Tibial nerve (tissue), 4 donors: ENCODE measurements at regions not wholly inside any gene's neighbourhood (a gene's known extent, or its start where the extent isn't known, plus 50 kb on each side); places are given as distances from the start of the nearest gene placed in this dataset.
A peak's percentile ranks its signal among the peaks of the same experiment; 100 is the strongest.

Experiments
- DNase-seq, 2 donors: peaks; one replicate each; pipeline ENCODE4 v3.0.0-alpha.2; 2019; ENCODE audit warnings: low spot score in 2 of 2
- H3K27ac ChIP-seq, 4 donors: fragments of 200-600 bp; sonication (generic) in 3 of 4; one replicate each; pipeline ENCODE4 v1.5.1; 2017 to 2019; ENCODE audit warnings: mild to moderate bottlenecking in 1 of 4
- H3K27me3 ChIP-seq, 2 donors: fragments of 200-600 bp; sonication (generic) in 1 of 2; one replicate each; pipeline versions ENCODE4 v1.5.1 to v1.6.0; 2017 to 2019
- H3K36me3 ChIP-seq, 3 donors: fragments of 200-600 bp; sonication (generic); one replicate each; pipeline ENCODE4 v1.5.1; 2018 to 2019
- H3K4me1 ChIP-seq, 4 donors: fragments of 200-600 bp; sonication (generic) in 3 of 4; one replicate each; pipeline ENCODE4 v1.5.1; 2017 to 2019
- H3K4me3 ChIP-seq, 4 donors: fragments of 200-600 bp; sonication (generic) in 3 of 4; one replicate each; pipeline ENCODE4 v1.5.1; 2017 to 2019; ENCODE audit warnings: mild to moderate bottlenecking in 1 of 4, moderate library complexity in 1 of 4
- H3K9me3 ChIP-seq, 4 donors: fragments of 200-600 bp; sonication (generic) in 3 of 4; one replicate each; pipeline ENCODE4 v1.5.1; 2017 to 2019
- EP300 ChIP-seq, 2 donors: sonication (generic); formaldehyde crosslinking; IDR thresholded peaks; one replicate each; pipeline ENCODE4 v1.6.1; 2017; ENCODE audit warnings: antibody characterized with exemption in 2 of 2, mild to moderate bottlenecking in 1 of 2
- POLR2A ChIP-seq, 2 donors: fragments of 450-650 bp; IDR thresholded peaks; one replicate each; pipeline ENCODE4 v1.6.1; 2017; ENCODE audit warnings: antibody characterized with exemption in 2 of 2, mild to moderate bottlenecking in 2 of 2, moderate library complexity in 2 of 2
- WGBS, 2 donors: methylation state at CpG; one replicate each; pipeline ENCODE4 v1.1.5; 2018; 5-methylcytosine and 5-hydroxymethylcytosine counted together
- TF ChIP-seq, protein P1 (sequence below), 5 experiments: fragments of 200-600 bp in 3 of 5; fragments of 450-650 bp in 2 of 5; sonication (generic) in 3 of 5; IDR thresholded peaks; one replicate each; pipeline ENCODE4 v1.5.1; 2016 to 2019; ENCODE audit warnings: antibody characterized with exemption in 5 of 5, mild to moderate bottlenecking in 3 of 5, moderate library complexity in 2 of 5

DNA sequence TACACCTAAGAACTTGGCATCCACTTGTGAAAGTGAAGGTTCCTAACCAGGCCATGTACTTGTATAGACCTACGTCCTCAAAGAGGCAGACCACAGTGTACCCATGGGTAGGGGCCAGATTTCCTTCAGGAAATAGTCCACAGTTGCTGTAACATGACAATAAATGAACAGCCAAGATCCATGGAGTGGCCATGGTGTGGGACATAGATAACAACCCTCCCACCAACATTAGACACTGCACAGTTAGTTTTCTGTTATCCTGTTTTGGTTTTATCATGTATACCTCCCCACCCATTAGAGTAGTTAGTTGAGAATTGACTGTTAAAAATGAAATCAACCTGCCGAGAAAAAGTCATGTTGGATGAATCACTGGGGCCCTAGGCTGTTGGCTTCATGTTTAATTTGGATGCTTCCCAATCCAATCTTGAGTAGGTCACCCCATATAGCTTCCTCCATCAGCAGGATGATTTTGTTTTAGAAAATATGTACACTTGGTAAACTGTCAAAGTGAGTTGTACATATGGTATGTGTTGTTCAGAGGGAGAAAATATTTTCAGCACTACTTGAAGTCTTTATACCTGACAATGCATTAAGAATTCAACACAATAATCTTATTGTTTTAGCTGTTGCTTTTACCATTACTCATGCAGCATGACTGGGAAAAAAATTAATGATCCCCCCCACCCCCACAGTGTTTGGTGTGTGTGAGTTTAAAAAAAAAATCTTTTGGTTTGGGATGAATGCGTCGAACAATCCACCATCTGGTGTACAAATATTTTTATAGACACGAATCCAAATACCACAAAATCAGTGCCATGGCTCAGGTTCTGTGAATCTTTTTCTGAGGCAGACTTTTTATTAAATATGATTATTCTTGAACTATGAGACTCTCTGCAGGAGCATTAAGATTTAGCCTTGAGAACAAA lies 88.3 kb upstream of the ARHGAP29 start:
- Histone ChIP-seq H3K4me1 (peaks cover 0 to 50% (median 13%) of the 10 kb centered on the region in 4 donors), H3K9me3 (no peaks in the 10 kb centered on the region), H3K4me3 (no peak overlapping the region), H3K36me3 (no peaks in the 10 kb centered on the region), H3K27ac (peak overlapping the region in 2 of 4 donors; percentile 63 to 82), H3K27me3 (no peaks in the 10 kb centered on the region)
- no peak for DNase-seq
- WGBS, 2 donors: 17 to 30% methylated on average over 5 of the region's 5 CpGs
- TF ChIP-seq, protein P1, sequence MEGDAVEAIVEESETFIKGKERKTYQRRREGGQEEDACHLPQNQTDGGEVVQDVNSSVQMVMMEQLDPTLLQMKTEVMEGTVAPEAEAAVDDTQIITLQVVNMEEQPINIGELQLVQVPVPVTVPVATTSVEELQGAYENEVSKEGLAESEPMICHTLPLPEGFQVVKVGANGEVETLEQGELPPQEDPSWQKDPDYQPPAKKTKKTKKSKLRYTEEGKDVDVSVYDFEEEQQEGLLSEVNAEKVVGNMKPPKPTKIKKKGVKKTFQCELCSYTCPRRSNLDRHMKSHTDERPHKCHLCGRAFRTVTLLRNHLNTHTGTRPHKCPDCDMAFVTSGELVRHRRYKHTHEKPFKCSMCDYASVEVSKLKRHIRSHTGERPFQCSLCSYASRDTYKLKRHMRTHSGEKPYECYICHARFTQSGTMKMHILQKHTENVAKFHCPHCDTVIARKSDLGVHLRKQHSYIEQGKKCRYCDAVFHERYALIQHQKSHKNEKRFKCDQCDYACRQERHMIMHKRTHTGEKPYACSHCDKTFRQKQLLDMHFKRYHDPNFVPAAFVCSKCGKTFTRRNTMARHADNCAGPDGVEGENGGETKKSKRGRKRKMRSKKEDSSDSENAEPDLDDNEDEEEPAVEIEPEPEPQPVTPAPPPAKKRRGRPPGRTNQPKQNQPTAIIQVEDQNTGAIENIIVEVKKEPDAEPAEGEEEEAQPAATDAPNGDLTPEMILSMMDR (IDR thresholded peaks at IDR 0.05): no peak
- TF ChIP-seq EP300 (IDR thresholded peaks at IDR 0.05): peak in 1 of 2 donors; percentile 23

- H3K9me3 ChIP-seq: no peaks in the 10 kb centered on the region
- no peak for TF ChIP-seq EP300 (IDR thresholded peaks at IDR 0.05)
- TF ChIP-seq POLR2A (IDR thresholded peaks at IDR 0.05): no peak
- TF ChIP-seq, protein P1 (IDR thresholded peaks at IDR 0.05): no peak
- H3K4me1 ChIP-seq: peaks cover 0 to 43% (median 13%) of the 10 kb centered on the region in 4 donors
- DNase-seq: no peak
- H3K27me3 ChIP-seq: no peaks in the 10 kb centered on the region
- no peak overlapping the region for H3K27ac ChIP-seq
- WGBS, 2 donors: 70 to 77% methylated on average over 4 of the region's 4 CpGs
- no peak overlapping the region for H3K4me3 ChIP-seq
- no peaks in the 10 kb centered on the region for H3K36me3 ChIP-seq
Measured at GRCh38 chr1:94324178-94324544, 86.8 kb upstream of the ARHGAP29 start.

DNA sequence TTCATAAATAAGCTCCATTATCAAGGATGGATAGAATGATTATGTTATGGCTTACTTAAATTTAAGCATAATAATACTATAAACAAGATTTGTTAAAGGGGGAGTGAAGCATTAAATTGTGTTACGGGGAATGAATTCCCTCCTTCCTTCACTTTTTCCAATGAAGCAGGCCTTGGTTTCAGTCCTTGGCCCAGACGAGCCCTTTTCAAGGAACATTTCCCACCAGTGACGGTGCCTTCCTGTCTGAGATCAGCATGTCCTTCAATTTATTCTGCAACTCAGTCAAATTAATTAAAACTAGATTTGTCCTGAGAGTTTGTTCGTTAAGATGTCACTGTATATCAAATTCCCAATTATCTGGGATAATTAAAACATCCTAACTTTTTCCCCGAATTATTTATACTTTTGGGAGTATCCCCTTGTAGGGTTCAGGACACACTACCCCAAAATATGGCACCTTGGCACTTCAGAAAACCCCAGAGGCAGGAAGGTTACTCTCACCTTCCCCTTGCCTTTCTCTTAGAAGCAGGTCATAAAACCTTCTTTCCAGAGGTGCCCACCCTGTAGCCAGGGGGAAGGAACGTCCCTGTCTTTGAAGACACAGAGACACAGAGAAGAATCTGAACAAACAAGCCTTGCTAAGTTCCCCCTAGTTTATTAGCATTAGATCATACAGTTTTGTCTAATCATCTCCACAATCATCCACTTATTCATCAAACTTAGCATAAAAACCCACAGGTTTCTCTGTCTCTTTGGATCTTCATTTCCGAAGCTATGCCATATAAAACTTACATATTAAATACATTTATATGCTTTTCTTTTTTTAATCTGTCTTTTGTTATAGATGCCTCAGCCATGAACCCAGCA lies 86.2 kb upstream of the ARHGAP29 start:
- no peaks in the 10 kb centered on the region for H3K36me3 ChIP-seq
- 88 to 90% methylated on average over 7 of the region's 7 CpGs for WGBS, 2 donors
- peaks cover 0 to 39% (median 13%) of the 10 kb centered on the region in 4 donors for H3K4me1 ChIP-seq
- no peak for TF ChIP-seq POLR2A (IDR thresholded peaks at IDR 0.05)
- no peak for TF ChIP-seq EP300 (IDR thresholded peaks at IDR 0.05)
- TF ChIP-seq, protein P1 (IDR thresholded peaks at IDR 0.05): no peak
- H3K9me3 ChIP-seq: no peaks in the 10 kb centered on the region
- H3K4me3 ChIP-seq: no peak overlapping the region
- no peaks in the 10 kb centered on the region for H3K27me3 ChIP-seq
- no peak for DNase-seq
- peak overlapping the region in 1 of 4 donors; percentile 26 for H3K27ac ChIP-seq

DNA sequence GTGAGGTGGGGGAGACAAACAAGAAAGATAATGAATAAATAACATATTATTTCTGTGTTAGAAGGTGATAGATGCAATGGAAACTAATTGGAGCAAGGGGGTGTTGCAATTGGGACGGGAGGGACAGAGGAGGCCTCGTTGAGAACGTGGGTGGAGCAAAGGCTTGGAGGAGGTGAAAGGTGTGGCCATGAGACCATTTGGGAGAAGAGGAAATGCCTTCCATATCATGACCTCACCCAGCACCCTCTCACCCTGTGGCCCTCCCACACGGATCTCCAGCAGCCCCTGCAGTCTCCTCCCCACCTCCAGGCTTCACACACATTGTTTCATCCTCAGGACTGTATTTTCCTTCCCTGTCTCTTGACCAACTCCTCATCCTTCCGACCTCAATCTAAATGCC lies 85.3 kb upstream of the ARHGAP29 start:
- Histone ChIP-seq H3K9me3 (no peaks in the 10 kb centered on the region), H3K27me3 (no peaks in the 10 kb centered on the region), H3K27ac (peak overlapping the region in 1 of 4 donors; percentile 26), H3K36me3 (no peaks in the 10 kb centered on the region), H3K4me1 (peaks cover 0 to 31% (median 12%) of the 10 kb centered on the region in 4 donors), H3K4me3 (no peak overlapping the region)
- TF ChIP-seq, protein P1 (IDR thresholded peaks at IDR 0.05): no peak
- TF ChIP-seq POLR2A (IDR thresholded peaks at IDR 0.05): no peak
- TF ChIP-seq EP300 (IDR thresholded peaks at IDR 0.05): no peak
- DNase-seq: no peak
- WGBS, 2 donors: 61 to 69% methylated on average over 5 of the region's 5 CpGs
